ENCODE measurements at regions not wholly inside any gene's neighbourhood (a gene's known extent, or its start where the extent isn't known, plus 50 kb on each side); places are given as distances from the start of the nearest gene placed in this dataset.

DNA sequence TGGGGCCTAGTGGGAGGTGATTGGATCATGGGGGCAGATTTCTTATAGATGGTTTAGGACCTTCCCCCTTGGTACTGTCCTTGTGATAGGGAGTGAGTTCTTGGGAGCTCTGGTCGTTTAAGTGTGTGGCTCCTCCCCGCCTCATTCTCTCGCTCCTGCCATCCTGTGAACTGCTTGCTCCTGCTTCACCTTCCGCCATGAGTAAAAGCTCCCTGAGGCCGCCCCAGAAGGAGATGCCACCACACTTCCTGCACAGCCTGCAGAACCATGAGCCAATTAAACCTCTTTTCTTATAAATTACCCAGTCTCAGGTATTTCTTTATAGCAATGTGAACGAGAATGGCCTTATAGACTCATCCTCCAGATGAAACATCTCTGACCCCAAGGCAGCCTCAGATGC is 101.5 kb downstream of the KCNF1 start:
- TF ChIP-seq, protein P1, sequence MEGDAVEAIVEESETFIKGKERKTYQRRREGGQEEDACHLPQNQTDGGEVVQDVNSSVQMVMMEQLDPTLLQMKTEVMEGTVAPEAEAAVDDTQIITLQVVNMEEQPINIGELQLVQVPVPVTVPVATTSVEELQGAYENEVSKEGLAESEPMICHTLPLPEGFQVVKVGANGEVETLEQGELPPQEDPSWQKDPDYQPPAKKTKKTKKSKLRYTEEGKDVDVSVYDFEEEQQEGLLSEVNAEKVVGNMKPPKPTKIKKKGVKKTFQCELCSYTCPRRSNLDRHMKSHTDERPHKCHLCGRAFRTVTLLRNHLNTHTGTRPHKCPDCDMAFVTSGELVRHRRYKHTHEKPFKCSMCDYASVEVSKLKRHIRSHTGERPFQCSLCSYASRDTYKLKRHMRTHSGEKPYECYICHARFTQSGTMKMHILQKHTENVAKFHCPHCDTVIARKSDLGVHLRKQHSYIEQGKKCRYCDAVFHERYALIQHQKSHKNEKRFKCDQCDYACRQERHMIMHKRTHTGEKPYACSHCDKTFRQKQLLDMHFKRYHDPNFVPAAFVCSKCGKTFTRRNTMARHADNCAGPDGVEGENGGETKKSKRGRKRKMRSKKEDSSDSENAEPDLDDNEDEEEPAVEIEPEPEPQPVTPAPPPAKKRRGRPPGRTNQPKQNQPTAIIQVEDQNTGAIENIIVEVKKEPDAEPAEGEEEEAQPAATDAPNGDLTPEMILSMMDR (IDR thresholded peaks at IDR 0.05), result no peak
- no peak for TF ChIP-seq POLR2A (IDR thresholded peaks at IDR 0.05)

Measured in thyroid gland (tissue), 4 donors.